ENCODE measurements at regions not wholly inside any gene's neighbourhood (a gene's known extent, or its start where the extent isn't known, plus 50 kb on each side); places are given as distances from the start of the nearest gene placed in this dataset.

DNA sequence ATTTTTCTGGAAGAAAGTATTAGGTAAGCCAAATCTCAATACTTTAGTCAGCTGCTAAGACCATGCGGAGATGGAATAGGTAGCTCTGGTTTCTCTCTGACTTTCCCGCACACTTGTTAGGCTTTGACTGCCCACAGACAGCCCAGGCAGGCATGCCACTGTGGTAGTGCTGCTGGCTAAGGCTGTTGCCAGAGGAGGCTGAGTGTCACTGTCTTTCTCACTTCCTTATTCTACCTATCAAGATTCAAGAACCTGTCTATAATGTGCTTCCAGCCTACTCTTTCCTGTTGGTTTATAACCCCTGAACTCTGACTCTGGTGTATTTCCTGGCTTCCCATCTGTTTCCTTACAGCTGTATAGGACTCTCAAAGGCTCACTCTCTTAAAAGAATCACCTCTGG is 81.8 kb upstream of the TRPC5 start:
- no peaks in the 10 kb centered on the region for H3K27me3 Mint-ChIP-seq (ENCODE audit: low read depth)

DNA sequence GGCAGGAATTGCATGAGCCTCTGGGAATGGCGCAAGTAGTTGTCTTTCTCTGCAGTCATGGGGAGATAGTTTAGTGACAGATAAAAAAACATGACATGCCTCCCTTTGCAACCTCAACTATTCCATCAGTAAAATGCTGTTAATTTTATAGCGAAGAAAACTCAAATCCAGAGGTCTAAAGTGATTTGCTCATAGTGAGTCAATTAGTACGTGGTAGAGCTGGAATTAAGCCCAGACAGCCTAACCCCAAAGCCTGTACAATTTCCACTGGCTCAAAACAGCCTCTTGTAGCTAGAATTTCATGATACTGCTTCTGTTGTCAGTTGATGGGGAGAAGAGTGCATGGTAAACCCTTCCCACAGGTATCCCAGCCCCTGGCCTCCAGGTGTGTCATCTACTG is 81.3 kb upstream of the TRPC5 start:
- no peak overlapping the region for H3K4me3 Mint-ChIP-seq
- no peak overlapping the region for H3K27ac Mint-ChIP-seq
- H3K36me3 Mint-ChIP-seq (ENCODE audit: low read depth), result no peaks in the 10 kb centered on the region
- H3K9me3 Mint-ChIP-seq, result no peaks in the 10 kb centered on the region
- H3K27me3 Mint-ChIP-seq (ENCODE audit: low read depth), result no peaks in the 10 kb centered on the region
- no peaks in the 10 kb centered on the region for H3K4me1 Mint-ChIP-seq (ENCODE audit: low read depth)
- DNase-seq (ENCODE audit: low spot score), result no peak

More for the DNA sequence above, 81.8 kb upstream of the TRPC5 start:
- H3K4me1 Mint-ChIP-seq (ENCODE audit: low read depth), result no peaks in the 10 kb centered on the region
- H3K27ac Mint-ChIP-seq, result no peak overlapping the region
- no peak overlapping the region for H3K4me3 Mint-ChIP-seq
- H3K36me3 Mint-ChIP-seq (ENCODE audit: low read depth), result no peaks in the 10 kb centered on the region
- DNase-seq (ENCODE audit: low spot score), result no peak
- no peaks in the 10 kb centered on the region for H3K9me3 Mint-ChIP-seq

DNA sequence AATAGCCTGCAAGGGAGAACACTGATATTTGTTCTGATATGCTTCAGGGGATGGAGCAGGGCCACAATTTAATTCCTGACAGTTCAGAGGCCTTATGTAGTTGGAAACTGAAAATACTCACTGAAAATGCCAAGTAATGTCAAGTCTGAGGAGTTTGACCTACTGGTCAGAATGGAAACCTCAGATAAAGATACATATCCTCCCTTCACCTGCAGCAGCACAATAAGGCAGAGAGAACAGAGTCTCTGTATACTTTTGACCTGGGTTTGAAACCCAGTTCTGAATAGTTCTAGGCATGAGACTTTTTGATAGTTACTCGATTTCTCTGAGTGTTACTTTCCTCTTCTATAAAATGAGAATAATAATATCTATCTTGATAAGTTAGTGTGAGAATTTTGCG is 65.8 kb upstream of the TRPC5 start:
- no peaks in the 10 kb centered on the region for H3K27me3 Mint-ChIP-seq (ENCODE audit: low read depth)
- H3K4me1 Mint-ChIP-seq (ENCODE audit: low read depth), result no peaks in the 10 kb centered on the region
- no peaks in the 10 kb centered on the region for H3K9me3 Mint-ChIP-seq
- H3K27ac Mint-ChIP-seq, result no peak overlapping the region
- H3K36me3 Mint-ChIP-seq (ENCODE audit: low read depth), result no peaks in the 10 kb centered on the region
- no peak for DNase-seq (ENCODE audit: low spot score)
- no peak overlapping the region for H3K4me3 Mint-ChIP-seq

DNA sequence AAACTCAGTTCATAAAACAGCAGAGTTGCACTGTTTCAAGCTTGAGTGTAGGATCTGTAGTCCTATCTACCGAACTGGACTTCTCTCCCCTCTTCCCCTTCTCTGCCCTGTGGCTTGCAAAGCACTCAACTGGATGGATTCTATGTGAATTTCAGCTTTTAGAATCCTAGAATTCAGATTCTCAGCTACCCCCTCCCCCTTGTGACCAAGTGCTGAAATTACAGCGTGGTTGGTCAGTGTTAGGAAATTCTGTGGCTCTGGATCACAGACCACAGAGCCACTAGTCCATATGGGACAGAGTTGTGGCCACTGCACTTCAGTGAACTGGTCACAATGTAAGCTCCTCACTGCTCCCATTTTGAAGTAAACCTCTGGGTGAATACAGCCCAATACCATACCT is 64.6 kb upstream of the TRPC5 start:
- H3K9me3 Mint-ChIP-seq, result no peaks in the 10 kb centered on the region
- DNase-seq (ENCODE audit: low spot score), result no peak
- H3K36me3 Mint-ChIP-seq (ENCODE audit: low read depth), result no peaks in the 10 kb centered on the region
- H3K27me3 Mint-ChIP-seq (ENCODE audit: low read depth), result no peaks in the 10 kb centered on the region
- H3K4me1 Mint-ChIP-seq (ENCODE audit: low read depth), result no peaks in the 10 kb centered on the region
- no peak overlapping the region for H3K27ac Mint-ChIP-seq
- H3K4me3 Mint-ChIP-seq, result no peak overlapping the region

DNA sequence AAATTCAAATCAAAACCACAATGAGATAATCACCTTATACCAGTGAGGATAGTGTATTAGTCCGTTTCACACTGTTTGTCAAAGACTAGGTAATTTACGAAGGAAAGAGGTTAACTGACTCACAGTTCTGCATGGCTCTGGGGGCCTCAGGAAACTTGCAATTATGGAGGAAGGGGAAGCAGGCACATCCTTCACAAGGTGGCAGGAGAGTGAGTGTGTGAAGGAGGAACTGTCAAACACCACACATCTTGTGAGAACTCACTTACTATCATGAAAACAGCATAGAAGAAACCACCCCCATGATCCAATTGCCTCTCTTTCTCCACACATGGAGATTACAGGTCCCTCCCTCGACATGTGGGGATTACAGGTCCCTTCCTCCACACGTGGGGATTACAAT is 54.7 kb upstream of the TRPC5 start:
- H3K36me3 Mint-ChIP-seq (ENCODE audit: low read depth), result no peaks in the 10 kb centered on the region
- no peaks in the 10 kb centered on the region for H3K27me3 Mint-ChIP-seq (ENCODE audit: low read depth)
- H3K27ac Mint-ChIP-seq, result no peak overlapping the region
- H3K9me3 Mint-ChIP-seq, result no peaks in the 10 kb centered on the region
- no peak overlapping the region for H3K4me3 Mint-ChIP-seq
- DNase-seq (ENCODE audit: low spot score), result no peak
- H3K4me1 Mint-ChIP-seq (ENCODE audit: low read depth), result no peaks in the 10 kb centered on the region
